GM12874 (cell line): ENCODE measurements at regions not wholly inside any gene's neighbourhood (a gene's known extent, or its start where the extent isn't known, plus 50 kb on each side); places are given as distances from the start of the nearest gene placed in this dataset.

Source experiments
- CTCF ChIP-seq: IDR thresholded peaks from 2 replicates; pipeline ENCODE4 v1.5.1; 2011; ENCODE audit warnings: low read depth, mild to moderate bottlenecking, control low read depth, low read length, moderate library complexity; ENCODE audit not compliant: insufficient read depth

DNA sequence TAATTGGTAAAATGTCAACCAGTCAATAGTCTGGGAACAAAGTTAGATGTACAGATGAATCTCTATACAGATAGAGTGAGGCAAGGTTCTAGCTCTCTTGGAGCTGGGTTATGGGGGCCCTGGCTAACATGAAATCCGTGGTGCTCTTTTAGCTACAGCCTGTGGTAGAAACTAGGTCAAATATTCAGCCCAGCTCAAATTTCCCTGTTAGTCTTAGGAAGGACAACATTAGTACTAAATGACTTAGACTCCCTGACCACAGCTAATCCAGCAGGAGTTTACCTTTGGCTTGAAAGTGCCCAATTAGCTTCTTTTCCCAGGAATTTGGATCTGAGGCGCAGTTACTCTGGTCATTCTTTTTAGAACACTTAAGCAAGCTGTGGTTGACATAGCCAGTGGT, 170.5 kb downstream of the DMRTA1 start:
- TF ChIP-seq CTCF = no peak

GRCh38 chr9:22622815-22623214, 176.2 kb downstream of the DMRTA1 start:
- no peak for TF ChIP-seq CTCF

DNA sequence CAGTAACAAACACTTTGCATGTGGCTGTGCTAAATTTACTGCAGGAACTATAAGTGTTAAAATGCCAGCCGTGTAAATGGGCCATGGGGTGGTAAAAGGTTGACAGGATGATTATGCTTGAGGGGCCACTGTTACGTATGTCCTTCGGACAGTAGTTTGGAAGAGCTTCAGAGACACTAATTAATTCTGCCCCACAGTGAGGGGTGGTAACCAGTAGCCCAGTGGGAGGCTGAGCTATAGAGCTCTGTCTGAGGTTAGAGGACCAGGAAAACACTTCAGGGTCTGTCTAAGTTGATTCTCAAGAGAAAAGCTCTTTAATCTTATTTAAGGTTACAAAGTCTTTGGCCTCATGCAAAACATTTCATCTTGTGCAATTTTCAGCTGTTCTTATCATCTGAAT, 176.6 kb downstream of the DMRTA1 start:
- no peak for TF ChIP-seq CTCF

DNA sequence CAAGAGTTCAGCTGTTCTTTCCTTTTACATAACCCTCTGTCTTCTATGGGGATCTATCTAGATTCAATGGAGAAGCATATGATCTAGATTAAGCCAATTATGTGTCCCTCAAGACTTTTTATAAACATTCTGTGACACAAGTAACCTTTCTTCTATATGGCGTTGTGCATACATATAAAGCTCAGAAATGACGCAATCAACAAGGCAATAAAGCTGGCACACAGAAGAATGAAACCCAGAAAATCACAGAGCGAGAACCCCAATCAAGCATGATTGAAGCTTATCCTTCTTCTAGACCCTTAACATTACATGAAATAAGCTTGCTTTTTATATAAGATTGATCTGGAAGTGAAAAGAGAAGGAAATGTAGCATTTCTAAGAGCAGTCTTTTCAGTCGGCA, 178.9 kb downstream of the DMRTA1 start:
- no peak for TF ChIP-seq CTCF

DNA sequence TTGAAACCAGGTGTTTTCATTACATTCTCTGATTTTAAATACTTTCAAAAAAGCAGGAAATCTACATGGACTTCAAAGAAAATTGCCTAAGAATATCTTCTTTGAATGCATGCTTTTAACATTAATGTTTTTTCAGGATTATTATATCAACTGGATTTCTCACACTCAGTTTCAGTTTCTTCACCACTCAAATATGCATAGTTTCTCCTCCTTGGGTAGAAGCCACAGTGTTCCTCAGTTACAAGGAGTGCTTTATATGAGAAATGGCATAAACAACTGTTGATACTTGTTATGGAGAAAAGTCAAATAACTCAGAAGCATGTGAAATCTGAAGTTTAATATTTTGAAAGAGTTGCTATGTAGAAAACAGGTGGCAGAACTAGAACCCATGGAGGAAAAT, 196.9 kb downstream of the DMRTA1 start:
- no peak for TF ChIP-seq CTCF

- TF ChIP-seq CTCF = no peak
Measured at GRCh38 chr9:22645893-22646292, 199.3 kb downstream of the DMRTA1 start.

DNA sequence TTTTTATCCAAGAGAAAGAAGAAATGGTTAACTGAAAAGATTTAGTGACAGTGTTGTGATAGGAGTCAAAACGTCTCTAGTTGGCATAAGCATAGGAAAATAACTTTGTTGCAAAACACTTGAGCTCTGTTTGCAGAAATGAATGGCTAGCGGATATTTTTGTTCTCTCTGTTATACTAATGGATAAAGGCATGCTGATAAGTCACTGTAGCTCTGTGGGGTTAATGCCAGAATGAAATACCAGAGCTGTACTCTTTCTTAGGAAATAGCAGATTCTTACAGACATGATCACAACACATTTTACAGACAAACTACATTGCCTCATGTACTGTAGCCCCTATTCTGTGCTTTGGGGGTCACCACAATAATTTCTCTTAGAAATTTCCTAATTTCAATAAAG, 202.8 kb downstream of the DMRTA1 start:
- no peak for TF ChIP-seq CTCF

- TF ChIP-seq CTCF = no peak
Measured at GRCh38 chr9:22650145-22650544, 203.5 kb downstream of the DMRTA1 start.
